ENCODE measurements at regions not wholly inside any gene's neighbourhood (a gene's known extent, or its start where the extent isn't known, plus 50 kb on each side); places are given as distances from the start of the nearest gene placed in this dataset.

- TF ChIP-seq CTCF (IDR thresholded peaks at IDR 0.05) (no peak), EZH2 (IDR thresholded peaks at IDR 0.05) (no peak)
Measured at GRCh38 chr17:74020522-74020921, 183.0 kb upstream of the RPL38 start.

Measured in neural progenitor cell (in vitro differentiated cells).